Smooth muscle cell (in vitro differentiated cells): ENCODE measurements at regions not wholly inside any gene's neighbourhood (a gene's known extent, or its start where the extent isn't known, plus 50 kb on each side); places are given as distances from the start of the nearest gene placed in this dataset.
"Not testable (repeated sequence)": the region's sequence is repeated elsewhere in the genome, so short reads cannot be mapped to it uniquely, and the experiment has no call there.

ENCODE experiments used
- DNase-seq: peaks from one replicate; lab custom pipeline; 2025; ENCODE audit not compliant: unreplicated experiment; lab: John Stamatoyannopoulos, UW
- H2AFZ ChIP-seq: fragments of 200-600 bp; sonication (generic); 2 replicates; pipeline ENCODE4 v1.6.0; 2016; ENCODE audit warnings: antibody characterized with exemption, low read depth, mild to moderate bottlenecking
- H3F3A ChIP-seq: fragments of 200-600 bp; sonication (generic); 2 replicates; pipeline ENCODE4 v1.6.0; 2017; ENCODE audit warnings: antibody characterized with exemption, low read depth
- H3K27ac ChIP-seq: fragments of 200-600 bp; sonication (generic); 2 replicates; pipeline ENCODE4 v1.5.1; 2016; ENCODE audit warnings: low read depth, mild to moderate bottlenecking
- H3K27me3 ChIP-seq: fragments of 200-600 bp; sonication (generic); 2 replicates; pipeline ENCODE4 v1.6.1; 2016; ENCODE audit warnings: low read depth, mild to moderate bottlenecking
- H3K36me3 ChIP-seq: fragments of 200-600 bp; sonication (generic); 2 replicates; pipeline ENCODE4 v1.5.1; 2016; ENCODE audit warnings: low read depth
- H3K4me1 ChIP-seq: fragments of 200-600 bp; sonication (generic); 2 replicates; pipeline ENCODE4 v1.5.1; 2016; ENCODE audit warnings: low read depth
- H3K4me2 ChIP-seq: fragments of 200-600 bp; sonication (generic); 2 replicates; pipeline ENCODE4 v1.6.0; 2016; ENCODE audit warnings: mild to moderate bottlenecking
- H3K4me3 ChIP-seq: fragments of 200-600 bp; sonication (generic); 2 replicates; pipeline ENCODE4 v1.5.1; 2016; ENCODE audit warnings: mild to moderate bottlenecking
- H3K79me2 ChIP-seq: fragments of 200-600 bp; sonication (generic); 2 replicates; pipeline ENCODE4 v1.6.0; 2016; ENCODE audit warnings: low read depth, mild to moderate bottlenecking
- H3K9ac ChIP-seq: fragments of 200-600 bp; sonication (generic); 2 replicates; pipeline ENCODE4 v1.6.0; 2016; ENCODE audit warnings: low read depth
- H3K9me3 ChIP-seq: fragments of 200-600 bp; sonication (generic); replicated peaks from 2 replicates; pipeline ENCODE4 v1.5.1; 2016; ENCODE audit warnings: low read depth
- H4K20me1 ChIP-seq: fragments of 200-600 bp; sonication (generic); 2 replicates; pipeline ENCODE4 v1.6.0; 2016; ENCODE audit warnings: low read depth
- CTCF ChIP-seq: fragments of 200-600 bp; sonication (generic); IDR thresholded peaks from 2 replicates; pipeline ENCODE4 v1.5.1; 2017; ENCODE audit warnings: borderline replicate concordance, mild to moderate bottlenecking, antibody characterized with exemption; ENCODE audit not compliant: insufficient read depth, poor library complexity, severe bottlenecking
- WGBS: methylation state at CpG from one replicate; pipeline ENCODE4 v1.1.7; 2016; ENCODE audit warnings: low lambda C conversion rate; 5-methylcytosine and 5-hydroxymethylcytosine counted together

DNA sequence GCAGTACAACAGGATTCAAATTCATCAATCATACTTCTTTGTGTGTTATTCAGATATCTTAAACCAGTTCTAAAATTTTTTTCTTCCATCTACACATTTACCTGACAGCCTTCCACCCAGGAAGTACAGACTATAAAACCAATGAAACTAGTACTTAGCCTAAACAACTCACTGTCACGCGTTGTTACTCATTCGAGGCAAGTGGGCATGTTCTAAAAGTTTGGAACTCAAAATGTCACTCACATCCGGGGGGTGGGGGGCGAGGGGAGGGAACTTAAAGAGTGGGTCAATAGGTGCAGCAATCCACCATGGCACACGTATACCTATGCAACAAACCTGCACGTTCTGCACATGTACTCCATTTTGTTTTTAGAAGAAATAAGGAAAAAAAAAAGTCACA lies 90.4 kb upstream of the PLEKHM1 start:
- H3K79me2 ChIP-seq, result peaks cover 61% of the 10 kb centered on the region
- TF ChIP-seq CTCF, result no peak

DNA sequence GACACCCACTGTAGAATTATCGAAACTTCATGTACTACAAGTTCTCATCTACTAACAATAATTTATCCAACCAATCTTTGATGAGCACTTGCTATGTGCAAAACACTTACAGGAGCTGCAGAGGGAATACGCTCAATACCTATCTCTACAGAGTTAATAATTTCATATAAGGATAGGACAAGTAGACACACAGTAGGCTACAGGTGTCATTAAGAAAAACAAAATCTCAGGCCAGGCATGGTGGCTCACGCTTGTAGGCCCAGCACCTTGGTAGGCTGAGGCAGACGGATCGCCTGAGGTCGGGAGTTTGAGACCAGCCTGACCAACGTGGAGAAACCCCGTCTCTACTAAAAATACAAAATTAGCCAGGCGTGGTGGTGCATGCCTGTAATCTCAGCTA lies 91.3 kb upstream of the PLEKHM1 start:
- Histone ChIP-seq H3K79me2 (peaks cover 58% of the 10 kb centered on the region), H3K9me3 (no peaks in the 10 kb centered on the region), H2AFZ (no peak overlapping the region), H3K36me3 (no peaks in the 10 kb centered on the region), H3K9ac (no peak overlapping the region), H3K4me1 (peaks cover 7% of the 10 kb centered on the region), H3K27ac (no peak overlapping the region), H3F3A (no peaks in the 10 kb centered on the region), H3K4me3 (no peak overlapping the region), H3K27me3 (peaks cover 6% of the 10 kb centered on the region), H3K4me2 (no peak overlapping the region), H4K20me1 (peaks cover 53% of the 10 kb centered on the region)
- no peak for TF ChIP-seq CTCF
- WGBS, result 89% methylated on average over 9 of the region's 9 CpGs
- no peak for DNase-seq

More for the DNA sequence above, 90.4 kb upstream of the PLEKHM1 start:
- Histone ChIP-seq H3F3A (no peaks in the 10 kb centered on the region), H3K9ac (no peak overlapping the region), H3K27me3 (peaks cover 6% of the 10 kb centered on the region), H4K20me1 (peaks cover 61% of the 10 kb centered on the region), H3K4me2 (no peak overlapping the region), H3K9me3 (no peaks in the 10 kb centered on the region), H3K4me1 (peaks cover 7% of the 10 kb centered on the region), H3K4me3 (no peak overlapping the region), H2AFZ (no peak overlapping the region), H3K27ac (no peak overlapping the region), H3K36me3 (no peaks in the 10 kb centered on the region)
- no peak for DNase-seq
- WGBS, result 80% methylated on average over 7 of the region's 7 CpGs

DNA sequence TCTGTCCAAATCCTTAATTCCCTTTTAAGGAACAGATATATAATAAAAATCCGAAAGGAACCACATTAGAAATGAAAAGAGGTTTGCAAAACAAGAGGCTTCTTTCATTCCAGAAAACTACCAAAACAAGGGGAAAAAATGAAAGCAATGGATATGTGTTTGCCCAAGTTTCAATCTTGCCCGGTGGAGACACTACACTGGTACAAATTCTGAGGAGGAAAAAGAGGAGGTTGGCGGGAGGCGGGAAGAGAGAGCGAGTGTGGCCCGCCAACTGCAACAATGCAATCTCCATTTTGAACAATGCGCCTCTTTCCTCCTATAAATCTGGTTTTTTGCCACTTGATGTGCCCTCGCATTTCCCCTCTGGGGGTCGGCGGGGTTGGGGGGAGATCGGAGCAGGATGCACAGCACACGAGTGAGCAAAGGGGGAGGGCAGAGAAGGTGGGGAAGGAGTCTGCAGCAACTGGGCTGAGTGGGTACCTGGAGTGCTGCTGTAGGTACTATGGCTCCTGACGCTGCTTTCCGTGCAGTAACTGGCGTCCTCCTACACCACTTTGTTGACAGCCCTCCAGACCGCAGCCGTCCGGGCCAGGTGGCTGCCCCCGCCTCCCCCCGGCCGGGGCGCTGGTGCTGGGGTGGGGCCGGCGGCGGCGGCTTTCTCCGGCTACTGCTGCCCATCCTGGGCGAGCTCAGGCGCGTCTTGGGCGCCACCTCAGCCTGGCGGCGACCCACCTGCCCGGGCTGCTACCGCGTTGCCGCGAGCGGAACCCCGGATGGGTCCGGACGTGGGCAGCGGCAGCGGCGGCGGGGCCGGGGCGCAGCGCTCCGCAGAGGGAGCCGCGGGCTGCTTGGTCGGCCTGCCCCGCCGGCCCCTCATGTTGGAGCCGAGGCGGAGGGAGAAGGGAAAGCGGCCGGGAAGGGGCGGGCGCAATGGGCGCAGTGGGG lies 93.8 kb upstream of the PLEKHM1 start:
- TF ChIP-seq CTCF, result no peak
- H2AFZ ChIP-seq, result peak overlapping the region; percentile 73
- H3K4me3 ChIP-seq, result peak overlapping the region; percentile 66
- DNase-seq, result no peak
- H4K20me1 ChIP-seq, result peaks cover 29% of the 10 kb centered on the region
- 1% methylated on average over 45 of the region's 62 CpGs for WGBS
- peaks cover 41% of the 10 kb centered on the region for H3K79me2 ChIP-seq
- peaks cover 7% of the 10 kb centered on the region for H3K4me1 ChIP-seq
- no peaks in the 10 kb centered on the region for H3K36me3 ChIP-seq
- no peaks in the 10 kb centered on the region for H3K9me3 ChIP-seq
- H3K27me3 ChIP-seq, result peaks cover 6% of the 10 kb centered on the region
- H3K4me2 ChIP-seq, result peak overlapping the region; percentile 84
- no peaks in the 10 kb centered on the region for H3F3A ChIP-seq
- peak overlapping the region; percentile 32 for H3K27ac ChIP-seq
- H3K9ac ChIP-seq, result peak overlapping the region; percentile 45

DNA sequence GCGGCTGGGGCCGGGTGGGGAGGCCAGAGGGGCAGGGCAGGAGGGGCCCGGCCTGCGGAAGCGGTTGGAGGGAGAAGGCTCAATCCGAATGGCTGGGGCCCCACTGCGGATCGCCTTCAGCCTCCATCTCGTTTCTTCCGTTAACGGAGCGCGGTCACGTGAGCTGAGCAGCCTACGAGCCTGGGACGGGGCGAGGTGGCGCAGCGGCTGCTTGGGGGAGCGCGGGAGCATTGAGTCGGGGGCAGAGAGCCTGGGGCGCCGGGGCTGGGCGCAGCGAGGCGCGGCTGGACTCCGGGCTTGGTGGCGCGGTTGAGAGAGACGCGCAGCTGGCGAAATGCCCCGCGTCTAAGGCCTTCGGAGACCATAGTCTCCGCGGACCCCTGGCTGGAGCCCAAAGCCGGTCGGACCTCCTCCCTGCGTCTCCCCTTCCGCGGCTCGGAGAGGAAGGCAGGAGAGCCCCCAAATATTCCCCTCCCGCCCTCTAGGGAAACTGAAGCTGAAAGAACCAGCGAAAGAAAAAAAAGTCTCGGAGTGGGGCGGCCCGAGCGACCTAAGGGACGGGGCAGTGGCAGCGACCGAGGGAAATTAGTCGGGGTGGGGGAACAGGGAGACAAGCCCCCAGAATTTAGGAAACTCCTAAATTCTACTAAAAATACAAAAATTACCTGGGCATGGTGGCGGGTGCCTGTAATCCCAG lies 94.7 kb upstream of the PLEKHM1 start:
- H3K9me3 ChIP-seq, H3K36me3 ChIP-seq, H3K27me3 ChIP-seq, H3K4me1 ChIP-seq, DNase-seq, H3F3A ChIP-seq: not testable (repeated sequence)
- WGBS, result 1% methylated on average over 9 of the region's 56 CpGs
- peak overlapping the region; percentile 66 for H3K4me3 ChIP-seq
- peaks cover 21% of the 10 kb centered on the region for H4K20me1 ChIP-seq
- peaks cover 33% of the 10 kb centered on the region for H3K79me2 ChIP-seq
- peak overlapping the region; percentile 45 for H3K9ac ChIP-seq
- H3K27ac ChIP-seq, result peak overlapping the region; percentile 32
- peak overlapping the region; percentile 84 for H3K4me2 ChIP-seq
- H2AFZ ChIP-seq, result peak overlapping the region; percentile 73

DNA sequence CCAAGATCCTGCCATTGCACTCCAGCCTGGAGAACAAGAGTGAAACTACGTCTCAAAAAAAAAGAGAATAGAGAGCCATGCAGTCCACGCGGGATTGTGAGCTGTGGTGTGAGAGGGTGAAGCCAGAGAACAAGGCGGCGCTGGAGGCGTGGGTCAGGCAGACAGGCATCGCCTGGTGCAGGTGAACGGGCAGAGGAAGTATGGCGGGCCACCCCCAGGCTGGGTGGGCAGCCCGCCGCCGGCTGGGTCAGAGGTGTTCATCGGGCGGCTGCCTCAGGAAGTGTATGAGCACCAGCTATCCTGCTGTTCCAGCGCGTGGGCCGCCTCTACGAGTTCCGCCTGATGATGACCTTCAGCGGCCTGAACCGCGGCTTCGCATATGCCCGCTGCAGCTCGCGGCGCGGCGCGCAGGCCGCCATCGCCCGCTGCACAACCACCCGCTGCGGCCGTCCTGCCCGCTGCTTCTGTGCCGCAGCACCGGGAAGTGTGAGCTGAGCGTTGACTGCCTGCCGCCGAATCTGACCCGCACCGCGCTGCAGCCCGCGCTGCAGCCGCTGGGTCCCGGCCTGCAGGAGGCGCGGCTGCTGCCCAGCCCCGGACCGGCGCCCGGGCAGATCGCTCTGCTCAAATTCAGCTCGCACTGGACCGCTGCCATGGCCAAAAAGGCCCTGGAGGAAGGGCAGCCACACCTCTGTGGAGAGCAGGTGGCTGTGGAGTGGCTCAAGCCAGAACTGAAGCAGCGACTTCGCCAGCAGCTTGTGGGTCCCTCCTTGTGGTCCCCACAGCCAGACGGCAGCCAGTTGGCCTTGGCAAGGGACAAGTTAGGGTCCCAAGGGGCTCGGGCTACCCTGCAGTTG lies 95.5 kb upstream of the PLEKHM1 start:
- not testable (repeated sequence) for H3F3A ChIP-seq, H3K27ac ChIP-seq, H2AFZ ChIP-seq, H3K9me3 ChIP-seq, H3K36me3 ChIP-seq, DNase-seq, H3K27me3 ChIP-seq, H3K4me1 ChIP-seq, H3K9ac ChIP-seq
- Histone ChIP-seq H3K4me2 (peak overlapping the region; percentile 84), H4K20me1 (peaks cover 14% of the 10 kb centered on the region), H3K79me2 (peaks cover 25% of the 10 kb centered on the region), H3K4me3 (peak overlapping the region; percentile 66)
- WGBS, result 21% methylated on average over 43 of the region's 62 CpGs

- H3K27me3 ChIP-seq, H2AFZ ChIP-seq, DNase-seq, H3K4me1 ChIP-seq, H3K4me2 ChIP-seq, H3K9me3 ChIP-seq, H3K36me3 ChIP-seq, H3K4me3 ChIP-seq, H3F3A ChIP-seq, H3K27ac ChIP-seq, H3K9ac ChIP-seq: not testable (repeated sequence)
- peaks cover 24% of the 10 kb centered on the region for H3K79me2 ChIP-seq
- peaks cover 13% of the 10 kb centered on the region for H4K20me1 ChIP-seq
- 88% methylated on average over 2 of the region's 6 CpGs for WGBS
These were observed 96.1 kb upstream of the PLEKHM1 start for GRCh38 chr17:45586651-45586934.
